ENCODE measurements at regions not wholly inside any gene's neighbourhood (a gene's known extent, or its start where the extent isn't known, plus 50 kb on each side); places are given as distances from the start of the nearest gene placed in this dataset.

DNA sequence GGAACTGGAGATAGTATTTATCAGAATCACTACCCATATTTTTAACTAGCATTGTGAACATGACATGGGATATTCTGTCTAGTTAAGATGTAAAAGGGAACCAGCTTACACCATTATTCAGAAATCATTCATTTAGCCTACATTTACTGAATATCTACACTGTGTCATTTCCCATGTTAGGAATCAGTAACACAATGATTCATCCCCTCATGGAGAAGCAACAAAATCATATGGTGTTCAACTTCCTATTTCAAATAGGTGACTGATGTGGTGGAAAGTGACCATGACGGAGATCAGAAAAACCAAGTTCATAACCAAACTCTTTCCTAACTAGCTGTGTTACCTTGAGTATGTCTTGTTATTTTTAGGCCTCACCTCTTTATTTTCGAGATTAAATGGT, 550.0 kb upstream of the TUSC1 start:
- TF ChIP-seq, protein P1, sequence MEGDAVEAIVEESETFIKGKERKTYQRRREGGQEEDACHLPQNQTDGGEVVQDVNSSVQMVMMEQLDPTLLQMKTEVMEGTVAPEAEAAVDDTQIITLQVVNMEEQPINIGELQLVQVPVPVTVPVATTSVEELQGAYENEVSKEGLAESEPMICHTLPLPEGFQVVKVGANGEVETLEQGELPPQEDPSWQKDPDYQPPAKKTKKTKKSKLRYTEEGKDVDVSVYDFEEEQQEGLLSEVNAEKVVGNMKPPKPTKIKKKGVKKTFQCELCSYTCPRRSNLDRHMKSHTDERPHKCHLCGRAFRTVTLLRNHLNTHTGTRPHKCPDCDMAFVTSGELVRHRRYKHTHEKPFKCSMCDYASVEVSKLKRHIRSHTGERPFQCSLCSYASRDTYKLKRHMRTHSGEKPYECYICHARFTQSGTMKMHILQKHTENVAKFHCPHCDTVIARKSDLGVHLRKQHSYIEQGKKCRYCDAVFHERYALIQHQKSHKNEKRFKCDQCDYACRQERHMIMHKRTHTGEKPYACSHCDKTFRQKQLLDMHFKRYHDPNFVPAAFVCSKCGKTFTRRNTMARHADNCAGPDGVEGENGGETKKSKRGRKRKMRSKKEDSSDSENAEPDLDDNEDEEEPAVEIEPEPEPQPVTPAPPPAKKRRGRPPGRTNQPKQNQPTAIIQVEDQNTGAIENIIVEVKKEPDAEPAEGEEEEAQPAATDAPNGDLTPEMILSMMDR (IDR thresholded peaks at IDR 0.05; ENCODE audit: control extremely low read depth in 1 of 3, insufficient read depth in 1 of 3, low read depth in 1 of 3, low read length in 3 of 3): no peak
- no peak for TF ChIP-seq EP300 (IDR thresholded peaks at IDR 0.05; ENCODE audit: borderline replicate concordance in 1 of 2, low read depth in 2 of 2, low read length in 2 of 2)
- TF ChIP-seq SRF (IDR thresholded peaks at IDR 0.05; ENCODE audit: low read depth, low read length): no peak
- TF ChIP-seq SUZ12 (IDR thresholded peaks at IDR 0.05; ENCODE audit: low read length): no peak
- no peak for TF ChIP-seq POLR2AphosphoS5 (IDR thresholded peaks at IDR 0.05; ENCODE audit: low read depth, low read length)
- TF ChIP-seq SAP30 (IDR thresholded peaks at IDR 0.05; ENCODE audit: insufficient read depth, insufficient replicate concordance, low read length): no peak
- TF ChIP-seq JUND (IDR thresholded peaks at IDR 0.05; ENCODE audit: low read length): no peak
- no peak for TF ChIP-seq EZH2 (IDR thresholded peaks at IDR 0.05; ENCODE audit: low read depth, low read length, severe bottlenecking)
- no peak for TF ChIP-seq GTF2F1 (IDR thresholded peaks at IDR 0.05; ENCODE audit: borderline replicate concordance, low read depth, low read length)
- TF ChIP-seq, protein P2, sequence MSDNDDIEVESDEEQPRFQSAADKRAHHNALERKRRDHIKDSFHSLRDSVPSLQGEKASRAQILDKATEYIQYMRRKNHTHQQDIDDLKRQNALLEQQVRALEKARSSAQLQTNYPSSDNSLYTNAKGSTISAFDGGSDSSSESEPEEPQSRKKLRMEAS (IDR thresholded peaks at IDR 0.05): no peak
- no peak for TF ChIP-seq CHD1 (IDR thresholded peaks at IDR 0.05; ENCODE audit: low read depth, low read length)
- no peak for TF ChIP-seq CREB1 (IDR thresholded peaks at IDR 0.05)
